Activated gamma-delta T cell treated with anti-CD3 and anti-CD28 coated beads, Interleukin-2, amount 50 U/mL, for 16 hours (primary cell): ENCODE measurements at regions not wholly inside any gene's neighbourhood (a gene's known extent, or its start where the extent isn't known, plus 50 kb on each side); places are given as distances from the start of the nearest gene placed in this dataset.
A peak's percentile ranks its signal among the peaks of the same experiment; 100 is the strongest.
"Not testable (repeated sequence)": the region's sequence is repeated elsewhere in the genome, so short reads cannot be mapped to it uniquely, and the experiment has no call there.

Source experiments
- DNase-seq: peaks from one replicate; pipeline ENCODE4 v3.0.0-alpha.2; 2020; ENCODE audit warnings: low read depth

DNA sequence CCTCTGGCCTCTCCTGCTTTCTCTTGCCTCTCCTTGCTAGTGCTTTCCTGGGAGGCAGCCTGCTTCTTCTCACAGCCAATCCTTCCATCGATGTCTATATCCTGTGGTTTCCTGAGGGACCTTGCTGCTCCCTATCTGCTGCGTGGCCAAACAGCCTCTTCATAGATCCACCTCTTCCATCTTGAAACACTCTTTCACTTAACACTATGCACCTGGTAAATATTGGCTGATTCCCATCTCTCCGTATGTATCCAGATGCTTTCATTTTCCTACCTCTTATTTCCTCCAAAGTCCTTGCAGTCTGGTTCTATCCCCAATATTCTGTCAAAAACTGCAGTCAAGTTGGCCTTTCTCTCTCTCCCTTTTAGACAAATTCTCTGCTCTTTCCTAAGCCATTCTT lies 205.2 kb upstream of the CFAP20DC start:
- no peak for DNase-seq

DNA sequence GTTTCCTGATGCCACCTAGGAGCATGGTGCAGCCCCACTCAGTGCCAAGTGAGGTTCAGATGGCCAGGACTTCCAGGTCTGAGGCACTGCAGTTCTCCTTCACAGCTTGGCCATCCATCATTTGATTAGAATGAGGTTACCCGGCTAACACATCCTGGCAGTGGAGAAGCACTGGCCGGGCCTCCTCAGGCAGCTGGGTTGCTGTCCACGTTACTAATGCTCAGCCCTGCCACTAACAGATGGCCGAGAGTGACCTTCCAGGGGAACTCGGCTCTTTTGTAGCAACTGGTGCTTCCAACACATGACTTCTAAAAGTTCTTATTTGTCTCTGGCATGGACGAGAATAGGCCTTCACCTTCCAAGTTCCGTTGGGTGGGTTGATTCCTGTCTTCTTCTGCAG lies 204.6 kb upstream of the CFAP20DC start:
- DNase-seq, result no peak

- no peak for DNase-seq
Measured at GRCh38 chr3:59253523-59253922, 203.7 kb upstream of the CFAP20DC start.

DNA sequence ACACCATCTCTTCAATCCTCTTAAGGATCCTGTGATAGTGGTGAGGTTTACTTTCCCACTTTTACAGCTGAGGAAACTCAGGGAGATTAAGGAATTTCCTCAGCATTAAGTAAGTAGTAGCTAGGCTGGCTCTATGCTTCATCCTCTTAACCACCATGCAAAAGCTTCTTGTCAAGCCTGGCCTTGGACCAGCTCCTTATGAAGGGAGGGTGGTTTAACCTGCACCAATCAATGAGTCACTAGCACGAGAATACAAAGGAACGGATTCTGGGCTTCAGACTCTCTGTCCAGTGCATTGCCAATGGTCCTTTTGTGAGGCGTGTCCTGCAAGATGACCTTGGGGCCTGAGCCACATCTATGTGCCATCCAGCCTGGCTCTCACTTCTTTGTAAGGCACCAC lies 202.0 kb upstream of the CFAP20DC start:
- no peak for DNase-seq

- DNase-seq, result no peak
Measured at GRCh38 chr3:59250600-59250999, 200.8 kb upstream of the CFAP20DC start.

- DNase-seq, result no peak
Measured at GRCh38 chr3:59249698-59250361, 200.0 kb upstream of the CFAP20DC start.

DNA sequence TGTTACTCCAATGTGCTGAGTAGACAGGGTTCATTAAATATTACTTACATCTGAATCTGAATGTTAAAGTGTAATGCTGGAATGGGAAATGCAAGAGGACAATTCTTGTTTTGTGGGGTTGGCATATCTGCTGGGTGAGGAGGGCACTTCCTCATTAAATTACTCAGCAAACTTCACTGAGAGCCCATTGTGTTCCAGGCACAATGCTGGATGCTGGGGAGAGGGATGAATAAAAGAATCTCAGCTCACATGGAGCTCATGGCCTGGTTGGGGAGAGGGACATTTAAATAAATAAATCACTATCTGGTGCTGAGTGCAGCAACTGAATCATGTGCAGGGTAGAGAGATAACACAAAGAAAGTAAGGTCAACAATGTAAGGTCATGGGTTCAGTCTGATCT lies 199.2 kb upstream of the CFAP20DC start:
- no peak for DNase-seq

GRCh38 chr3:59247402-59247841 lies 197.6 kb upstream of the CFAP20DC start:
- DNase-seq, result no peak

- DNase-seq, result no peak
Measured at GRCh38 chr3:59246719-59247401, 197.0 kb upstream of the CFAP20DC start.

DNA sequence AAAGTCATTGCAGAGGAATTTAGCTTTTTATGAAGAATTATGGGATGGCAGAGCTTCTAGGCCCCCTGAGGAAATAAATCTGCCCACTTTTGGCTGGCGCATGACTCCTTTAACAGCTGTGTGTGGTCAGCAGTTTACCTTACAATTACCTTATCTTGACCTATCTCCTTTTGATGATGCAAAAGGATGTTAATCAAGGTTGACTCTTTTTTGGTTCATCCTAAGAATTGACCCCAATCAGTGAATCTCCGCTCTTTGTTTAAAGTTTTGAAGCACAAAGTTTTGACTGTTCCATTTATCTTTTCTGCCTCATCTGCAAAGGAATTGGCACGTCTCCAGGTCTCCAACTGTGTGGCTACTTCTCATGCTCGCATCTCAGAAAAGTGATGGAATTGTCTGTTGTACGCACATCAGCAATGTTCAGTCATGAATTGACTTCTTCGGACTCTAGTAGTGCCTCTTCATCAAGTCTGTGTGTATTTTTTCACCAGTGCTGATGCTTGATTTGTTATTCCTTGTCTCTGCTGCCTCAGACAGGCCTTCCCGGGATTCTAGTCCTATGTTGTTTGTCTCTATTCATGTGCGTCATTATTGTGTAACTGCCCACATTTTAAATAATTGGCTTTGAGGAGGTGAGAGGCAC lies 196.2 kb upstream of the CFAP20DC start:
- DNase-seq, result no peak

DNA sequence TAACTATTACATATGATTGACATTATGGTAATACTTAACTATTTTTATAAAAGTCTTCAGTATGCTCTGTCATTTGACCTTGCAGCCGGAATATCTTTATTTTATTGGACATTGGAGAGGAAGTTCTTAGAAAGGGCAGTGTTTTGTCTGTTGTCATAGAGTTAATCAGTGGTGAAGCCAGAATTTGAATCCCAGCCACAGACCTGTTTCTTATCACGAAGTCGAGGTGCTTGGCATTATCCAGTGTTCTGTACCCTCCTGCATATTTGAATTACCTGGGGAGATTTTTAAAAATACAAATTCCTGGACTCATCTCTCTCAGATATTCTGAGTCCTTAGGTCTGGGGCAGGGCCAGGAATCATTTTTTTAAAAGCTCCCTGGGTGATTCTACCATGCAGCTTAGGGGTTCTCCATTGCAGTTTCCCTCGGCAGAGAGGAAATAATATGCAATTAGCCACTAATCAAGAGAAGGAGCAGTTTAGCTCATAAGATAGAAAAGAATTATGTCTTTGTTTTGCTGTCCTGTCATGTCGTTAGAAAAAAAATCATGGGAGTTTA lies 195.6 kb upstream of the CFAP20DC start:
- no peak for DNase-seq

GRCh38 chr3:59244343-59244742 lies 194.5 kb upstream of the CFAP20DC start:
- DNase-seq, result no peak

DNA sequence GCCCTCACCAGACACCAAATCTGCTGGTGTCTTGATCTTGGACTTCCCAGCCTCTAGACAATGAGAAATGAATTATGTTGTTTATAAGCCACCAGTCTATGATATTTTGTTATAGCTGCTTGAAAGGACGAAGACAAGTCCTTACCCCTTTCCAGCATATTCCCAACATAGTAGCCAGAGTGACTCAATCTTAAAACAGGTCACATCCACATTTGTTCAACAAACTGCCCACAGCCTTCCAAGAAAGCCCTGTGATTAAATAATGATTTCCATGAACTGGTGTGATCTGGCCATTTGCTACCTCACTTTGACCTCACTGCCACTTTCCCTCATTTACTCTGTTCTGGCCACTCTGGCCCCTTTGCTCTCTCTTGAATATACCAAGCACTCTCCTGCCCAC lies 193.7 kb upstream of the CFAP20DC start:
- no peak for DNase-seq

DNA sequence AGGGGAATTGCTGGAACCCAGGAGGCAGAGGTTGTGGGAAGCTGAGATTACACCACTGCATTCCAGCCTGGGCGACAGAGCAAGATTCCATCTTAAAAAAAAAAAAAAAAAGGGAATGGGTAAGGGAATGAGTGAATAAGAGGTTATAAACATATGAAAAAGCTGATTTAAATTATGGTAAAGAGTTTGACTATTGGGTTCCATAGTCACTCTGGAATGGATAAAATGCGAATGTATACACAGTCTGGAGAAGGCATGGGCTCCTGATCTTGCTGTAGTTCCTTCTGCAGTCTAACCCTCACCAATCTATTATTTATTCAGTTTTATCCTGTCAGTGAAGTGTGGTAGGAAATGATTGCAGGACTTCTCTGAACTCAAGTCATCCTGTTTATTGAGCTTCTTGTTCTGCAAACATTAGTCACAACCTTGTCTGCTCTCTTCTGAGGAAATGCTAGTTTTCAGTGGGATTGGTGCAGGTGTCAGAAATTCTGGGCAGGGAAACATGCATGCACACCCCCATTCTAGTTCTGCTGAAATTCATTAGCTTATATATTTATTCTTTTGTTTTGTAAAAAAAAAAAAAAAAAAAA lies 190.9 kb upstream of the CFAP20DC start:
- no peak for DNase-seq

- DNase-seq, result no peak
Measured at GRCh38 chr3:59237121-59237520, 187.3 kb upstream of the CFAP20DC start.

DNA sequence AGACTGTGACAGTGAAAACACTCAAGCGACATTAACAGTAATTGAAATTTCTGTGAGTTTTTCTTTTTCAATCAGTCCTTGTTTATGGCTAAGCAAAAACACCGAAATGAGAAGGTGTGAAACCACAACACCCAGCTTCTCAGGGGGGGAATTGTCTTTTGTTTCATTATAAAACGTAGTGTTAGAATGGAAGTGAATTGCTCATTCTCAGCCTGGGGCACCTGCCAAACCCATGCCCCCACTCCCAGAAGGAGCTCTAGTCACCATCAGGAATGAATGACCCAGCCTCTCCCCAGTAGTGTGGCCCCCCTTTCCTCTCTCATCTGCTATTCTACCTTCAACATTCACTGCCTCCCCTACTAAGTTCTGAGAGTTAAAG lies 185.8 kb upstream of the CFAP20DC start:
- DNase-seq, result peak; percentile 14

DNA sequence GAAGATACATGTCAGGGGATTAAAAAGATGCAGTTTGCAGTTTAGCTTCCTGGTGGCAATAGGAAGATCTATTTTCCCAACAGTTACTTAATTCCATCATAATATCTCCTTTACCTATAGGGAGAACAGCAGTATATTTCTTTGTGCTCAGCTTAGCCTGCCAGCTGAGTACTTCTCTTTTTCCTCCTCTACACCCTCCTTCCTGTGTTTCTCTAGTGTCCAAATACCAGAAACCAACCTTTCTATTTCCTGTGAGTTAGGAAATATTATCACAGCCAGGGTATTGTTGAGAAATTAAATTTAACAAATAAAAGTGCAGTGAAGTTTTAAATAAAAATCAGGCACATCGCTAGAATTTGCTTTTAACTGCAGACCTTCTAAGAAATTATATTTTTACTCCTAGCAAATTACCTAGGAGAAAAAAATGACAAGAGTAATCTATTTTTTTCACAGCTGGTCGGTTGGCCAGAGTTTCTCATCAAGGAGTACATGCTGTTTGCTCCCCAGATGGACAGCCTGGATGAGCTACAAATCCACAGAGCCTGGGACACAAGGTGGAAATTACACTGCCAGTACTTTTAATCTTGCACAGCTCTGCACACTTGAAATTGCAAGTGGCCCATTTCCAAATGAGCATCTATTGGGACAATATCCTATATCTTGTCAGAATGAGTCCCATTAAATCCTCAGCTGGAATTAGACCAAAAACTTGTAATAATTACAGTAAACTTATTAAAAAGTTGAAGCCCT lies 185.2 kb upstream of the CFAP20DC start:
- no peak for DNase-seq

DNA sequence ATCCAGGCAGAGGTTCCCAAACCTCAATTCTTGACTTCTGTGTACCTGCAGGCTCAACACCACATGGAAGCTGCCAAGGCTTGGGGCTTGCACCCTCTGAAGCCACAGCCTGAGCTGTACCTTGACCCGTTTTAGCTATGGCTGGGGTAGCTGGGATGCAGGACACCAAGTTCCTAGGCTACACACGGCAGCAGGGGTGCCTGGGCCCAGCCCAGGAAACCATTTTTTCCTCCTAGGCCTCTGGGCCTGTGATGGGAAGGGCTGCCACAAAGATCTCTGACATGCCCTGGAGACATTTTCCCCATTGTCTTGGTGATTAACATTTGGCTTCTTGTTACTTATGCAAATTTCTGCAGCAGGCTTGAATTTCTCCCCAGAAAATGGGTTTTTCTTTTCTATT lies 180.6 kb upstream of the CFAP20DC start:
- DNase-seq, result not testable (repeated sequence)

- DNase-seq, result no peak
Measured at GRCh38 chr3:59213860-59214259, 164.0 kb upstream of the CFAP20DC start.

- no peak for DNase-seq
Measured at GRCh38 chr3:59212128-59212779, 162.4 kb upstream of the CFAP20DC start.

DNA sequence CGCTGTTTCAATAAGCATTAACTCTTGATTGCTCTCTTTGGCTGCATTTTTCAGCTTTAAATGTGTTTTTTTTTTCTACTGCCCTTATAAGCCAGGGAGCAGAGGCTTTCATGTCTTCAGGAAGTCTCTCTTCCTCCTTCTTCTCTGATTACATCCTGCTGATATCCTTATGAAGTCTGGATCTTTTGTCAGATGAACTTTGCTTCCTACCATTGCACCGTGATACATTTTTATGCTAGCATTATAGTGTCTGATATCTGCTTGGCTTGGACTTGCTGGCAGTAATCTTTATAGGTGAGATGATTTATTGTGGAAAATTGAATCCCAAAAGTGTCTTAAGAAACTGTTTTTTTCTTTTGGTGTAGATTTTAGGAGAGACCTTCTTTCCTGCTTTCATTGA lies 160.4 kb upstream of the CFAP20DC start:
- DNase-seq, result no peak

DNA sequence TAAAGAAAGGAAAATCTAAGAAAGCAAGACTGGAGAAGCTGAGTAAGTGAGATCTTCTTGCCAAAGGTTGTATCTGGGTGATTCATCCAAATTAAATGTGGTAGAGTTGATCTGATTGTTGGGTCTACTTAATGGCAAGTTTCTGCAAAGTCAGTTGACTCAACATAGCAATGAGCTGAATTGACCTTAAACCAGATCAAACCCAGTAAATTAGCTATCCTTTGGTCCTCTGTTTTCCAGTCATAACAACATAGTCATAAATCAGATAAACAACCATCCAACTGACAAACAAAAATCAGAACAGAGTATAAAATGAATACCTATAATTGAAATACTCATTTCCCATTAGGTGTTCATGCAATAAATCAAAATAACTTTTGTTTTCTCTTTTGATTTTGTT lies 142.6 kb upstream of the CFAP20DC start:
- DNase-seq, result no peak
